A549 (cell line): ENCODE measurements at regions not wholly inside any gene's neighbourhood (a gene's known extent, or its start where the extent isn't known, plus 50 kb on each side); places are given as distances from the start of the nearest gene placed in this dataset.

Experiments used
- CEBPB ChIP-seq, 2 experiments: fragments of >200 bp in 1 of 2; sonication (Bioruptor Twin) in 1 of 2; formaldehyde crosslinking in 1 of 2; IDR thresholded peaks; 2 replicates each; pipeline ENCODE4 v1.6.1; 2012 to 2016
- CTCF ChIP-seq: fragments of >200 bp; sonication (Bioruptor Twin); formaldehyde crosslinking; IDR thresholded peaks from 3 replicates; pipeline ENCODE4 v1.5.1; 2016
- HMGXB4 ChIP-seq: fragments of 250-450 bp; sonication (Bioruptor Pico); IDR thresholded peaks from 2 replicates; pipeline ENCODE4 v1.5.0; 2021; ENCODE audit warnings: mild to moderate bottlenecking, moderate library complexity, borderline replicate concordance
- JUN ChIP-seq, 2 experiments: fragments of >200 bp; sonication (Bioruptor Twin); formaldehyde crosslinking; IDR thresholded peaks; 2 replicates in 1 of 2; 3 replicates in 1 of 2; pipeline ENCODE4 v1.6.1; 2016 to 2017
- MAZ ChIP-seq: fragments of 150-350 bp; IDR thresholded peaks from 2 replicates; pipeline ENCODE4 v1.6.1; 2014; ENCODE audit warnings: antibody characterized with exemption, low read depth, low read length, borderline replicate concordance
- REST ChIP-seq: fragments of 200-600 bp; sonication (generic); IDR thresholded peaks from 2 replicates; pipeline ENCODE4 v1.6.1; 2016; ENCODE audit warnings: antibody characterized with exemption, mild to moderate bottlenecking, moderate library complexity

GRCh38 chr14:27668531-27668930 is 1070.7 kb upstream of the NOVA1 start:
- TF ChIP-seq CEBPB (IDR thresholded peaks at IDR 0.05) (no peak), MAZ (no peak), CTCF (no peak), HMGXB4 (CRISPR knock-in tag) (no peak), REST (no peak), JUN (IDR thresholded peaks at IDR 0.05) (no peak)
